Heart left ventricle (tissue), 16 donors: ENCODE measurements at regions not wholly inside any gene's neighbourhood (a gene's known extent, or its start where the extent isn't known, plus 50 kb on each side); places are given as distances from the start of the nearest gene placed in this dataset.

ENCODE experiments used
- ATAC-seq, 4 donors: fragments of 200-7000 bp; cut with Tn5 transposase; one replicate each; pipeline ENCODE4 v1.9.1; 2020 to 2022; ENCODE audit warnings: moderate library complexity in 4 of 4, mild to moderate bottlenecking in 3 of 4, moderate number of reproducible peaks in 1 of 4
- DNase-seq, 5 donors: peaks; one replicate each; pipeline ENCODE4 v3.0.0-alpha.2; 2020
- H3K27ac ChIP-seq, 12 donors: fragments of 200-600 bp; sonication (generic) in 4 of 12; one replicate each; pipeline versions ENCODE4 v1.5.0 to v1.8.0; 2016 to 2022; ENCODE audit warnings: mild to moderate bottlenecking in 2 of 12
- H3K27me3 ChIP-seq, 9 donors: fragments of 200-600 bp; sonication (generic) in 2 of 9; one replicate each; pipeline versions ENCODE4 v1.5.1 to v1.8.0; 2016 to 2022; ENCODE audit warnings: mild to moderate bottlenecking in 3 of 9
- H3K36me3 ChIP-seq, 9 donors: fragments of 200-600 bp; sonication (generic) in 2 of 9; one replicate each; pipeline versions ENCODE4 v1.5.0 to v1.8.0; 2018 to 2022; ENCODE audit warnings: mild to moderate bottlenecking in 2 of 9
- H3K4me1 ChIP-seq, 12 donors: fragments of 200-600 bp; sonication (generic) in 4 of 12; one replicate each; pipeline versions ENCODE4 v1.5.0 to v1.8.0; 2016 to 2022; ENCODE audit warnings: mild to moderate bottlenecking in 3 of 12
- H3K4me3 ChIP-seq, 12 donors: fragments of 200-600 bp; sonication (generic) in 4 of 12; one replicate each; pipeline versions ENCODE4 v1.5.0 to v1.8.0; 2017 to 2022; ENCODE audit warnings: mild to moderate bottlenecking in 9 of 12, moderate library complexity in 4 of 12
- H3K9me3 ChIP-seq, 12 donors: fragments of 200-600 bp; sonication (generic) in 4 of 12; one replicate each; pipeline versions ENCODE4 v1.5.0 to v1.8.0; 2016 to 2022; ENCODE audit warnings: mild to moderate bottlenecking in 1 of 12
- POLR2A ChIP-seq, 2 donors: fragments of 450-650 bp; IDR thresholded peaks; one replicate each; pipeline ENCODE4 v1.6.1; 2017; ENCODE audit warnings: antibody characterized with exemption in 2 of 2, mild to moderate bottlenecking in 2 of 2, moderate library complexity in 2 of 2
- WGBS, 4 donors: extraction: QIAGEN DNeasy Blood & Tissue Kit in 2 of 4; methylation state at CpG; one replicate each; pipeline versions ENCODE4 v1.1.5 to v1.1.7; 2013 to 2018; 5-methylcytosine and 5-hydroxymethylcytosine counted together
- intact Hi-C, 10 donors: fragments of 100-400 bp; cut with DNase I; formaldehyde crosslinking; loops; one replicate each; pipeline versions ENCODE4 v1.11.1 to v1.14.2; 2022
- TF ChIP-seq, protein P1 (sequence below), 12 donors: fragments of 200-600 bp; sonication (generic) in 4 of 12; IDR thresholded peaks; one replicate each; pipeline versions ENCODE4 v1.5.0 to v1.8.0; 2018 to 2022; ENCODE audit warnings: antibody characterized with exemption in 12 of 12, mild to moderate bottlenecking in 5 of 12
- donor health status: ischemic (EF 13 %, LVEDD 7.1; RV severe dilation, severe dysfunction).
- donor health status: healthy with polysubstance abuse.
- donor health status: DM: no; HTN: yes; CAD: no.
- donor health status: DM: no; HTN: no; CAD: no.
- donor health status: ischemic (EF 25% LVEDD 6.9; RV normal size, moderate dysfunction).
- donor health status: ischemic (EF 25% LVEDD 5.7; RV mildly dilated, moderate dysfunction).
- donor health status: healthy.
- donor health status: DM: yes; HTN: yes; CAD: no.
- donor health status: ischemic (EF 35%, LVEDD 5.7; RV mildly dilated, moderate dysfunction).
- donor health status: nonischemic (EF 11% LVEDD 7.7; RV severe dilation, severe dysfunction).
- donor health status: DM: yes; HTN: yes; CAD: no.
- donor health status: PGD.
- donor health status: ischemic (EF 29% LVEDD 5.4; RV normal size, mild dysfunction).
- donor health status: nonischemic (EF 23%, LVEDD 6.1; RV moderate dilation, normal function).

GRCh38 chr3:107436029-107436428 lies 58.8 kb downstream of the CCDC54 start:
- no peaks in the 10 kb centered on the region for H3K9me3 ChIP-seq
- H3K4me1 ChIP-seq: peaks cover 0 to 7% (median 2%) of the 10 kb centered on the region in 12 donors
- ATAC-seq (no peak), DNase-seq (no peak)
- no peak overlapping the region for H3K4me3 ChIP-seq
- intact Hi-C loops: loop anchor here in 2 of 10 donors (10.0 kb wide), 2 partner anchors 239 to 309 kb away; no protein-coding TSS in a partner anchor
- H3K36me3 ChIP-seq: no peaks in the 10 kb centered on the region
- H3K27me3 ChIP-seq: no peaks in the 10 kb centered on the region
- no peak overlapping the region for H3K27ac ChIP-seq
- TF ChIP-seq POLR2A (IDR thresholded peaks at IDR 0.05): no peak
- TF ChIP-seq, protein P1, sequence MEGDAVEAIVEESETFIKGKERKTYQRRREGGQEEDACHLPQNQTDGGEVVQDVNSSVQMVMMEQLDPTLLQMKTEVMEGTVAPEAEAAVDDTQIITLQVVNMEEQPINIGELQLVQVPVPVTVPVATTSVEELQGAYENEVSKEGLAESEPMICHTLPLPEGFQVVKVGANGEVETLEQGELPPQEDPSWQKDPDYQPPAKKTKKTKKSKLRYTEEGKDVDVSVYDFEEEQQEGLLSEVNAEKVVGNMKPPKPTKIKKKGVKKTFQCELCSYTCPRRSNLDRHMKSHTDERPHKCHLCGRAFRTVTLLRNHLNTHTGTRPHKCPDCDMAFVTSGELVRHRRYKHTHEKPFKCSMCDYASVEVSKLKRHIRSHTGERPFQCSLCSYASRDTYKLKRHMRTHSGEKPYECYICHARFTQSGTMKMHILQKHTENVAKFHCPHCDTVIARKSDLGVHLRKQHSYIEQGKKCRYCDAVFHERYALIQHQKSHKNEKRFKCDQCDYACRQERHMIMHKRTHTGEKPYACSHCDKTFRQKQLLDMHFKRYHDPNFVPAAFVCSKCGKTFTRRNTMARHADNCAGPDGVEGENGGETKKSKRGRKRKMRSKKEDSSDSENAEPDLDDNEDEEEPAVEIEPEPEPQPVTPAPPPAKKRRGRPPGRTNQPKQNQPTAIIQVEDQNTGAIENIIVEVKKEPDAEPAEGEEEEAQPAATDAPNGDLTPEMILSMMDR (IDR thresholded peaks at IDR 0.05): no peak

DNA sequence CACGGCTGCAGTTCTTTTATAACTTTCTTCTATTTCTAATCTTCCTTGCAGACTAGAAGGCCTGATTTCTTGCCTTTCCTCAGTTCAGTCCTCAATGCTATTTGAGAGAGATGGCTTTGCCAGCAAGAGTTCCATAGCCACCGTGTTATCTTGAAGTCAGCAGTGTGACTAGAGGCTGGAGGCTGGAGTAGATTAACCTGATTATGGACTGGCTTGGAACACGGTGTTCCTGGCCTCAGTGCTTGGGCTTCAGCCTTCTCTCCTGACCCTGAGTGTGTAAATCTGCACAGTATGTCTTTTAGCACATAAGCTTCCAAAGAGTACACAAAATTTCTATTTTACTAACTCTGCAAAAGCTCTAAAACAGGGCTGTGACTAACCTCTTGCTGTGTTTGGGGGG lies 61.4 kb downstream of the CCDC54 start:
- Histone ChIP-seq H3K4me1 (no peaks in the 10 kb centered on the region), H3K9me3 (no peaks in the 10 kb centered on the region), H3K27ac (no peak overlapping the region), H3K36me3 (no peaks in the 10 kb centered on the region), H3K27me3 (no peaks in the 10 kb centered on the region), H3K4me3 (no peak overlapping the region)
- intact Hi-C loops: loop anchor here in 2 of 10 donors (10.0 kb wide), 2 partner anchors 236 to 306 kb away; no protein-coding TSS in a partner anchor
- ATAC-seq (no peak), DNase-seq (no peak)
- no peak for TF ChIP-seq POLR2A (IDR thresholded peaks at IDR 0.05)
- TF ChIP-seq, protein P1 (IDR thresholded peaks at IDR 0.05): no peak
- 62 to 72% (median 68%) methylated on average over 3 of the region's 3 CpGs for WGBS, 4 donors

DNA sequence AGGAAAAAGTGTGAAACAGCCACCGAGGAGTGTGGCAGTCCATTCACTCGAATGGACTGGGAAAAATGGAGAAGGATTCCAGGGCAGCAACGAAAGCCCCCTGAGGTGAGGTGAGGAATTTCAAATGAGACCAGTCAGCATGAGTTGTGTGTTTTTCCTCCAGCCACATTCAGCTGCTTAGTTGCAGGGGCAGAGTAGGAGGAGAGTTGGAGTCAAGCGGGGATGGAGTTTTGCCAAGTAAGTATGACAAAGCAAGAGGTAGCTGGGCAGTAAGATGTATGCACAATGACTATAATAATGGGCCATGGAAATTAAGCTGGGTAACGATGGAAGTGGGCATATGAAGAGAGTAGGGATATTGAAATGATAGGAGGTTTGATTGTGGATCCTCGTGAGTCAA lies 64.4 kb downstream of the CCDC54 start:
- 68 to 75% (median 71%) methylated on average over 6 of the region's 6 CpGs for WGBS, 4 donors
- H3K4me1 ChIP-seq: no peaks in the 10 kb centered on the region
- no peak for ATAC-seq
- TF ChIP-seq POLR2A (IDR thresholded peaks at IDR 0.05): no peak
- TF ChIP-seq, protein P1 (IDR thresholded peaks at IDR 0.05): no peak
- intact Hi-C loops: no loop called here
- no peaks in the 10 kb centered on the region for H3K9me3 ChIP-seq
- no peaks in the 10 kb centered on the region for H3K27me3 ChIP-seq
- DNase-seq: no peak
- H3K36me3 ChIP-seq: no peaks in the 10 kb centered on the region
- no peak overlapping the region for H3K4me3 ChIP-seq
- no peak overlapping the region for H3K27ac ChIP-seq

DNA sequence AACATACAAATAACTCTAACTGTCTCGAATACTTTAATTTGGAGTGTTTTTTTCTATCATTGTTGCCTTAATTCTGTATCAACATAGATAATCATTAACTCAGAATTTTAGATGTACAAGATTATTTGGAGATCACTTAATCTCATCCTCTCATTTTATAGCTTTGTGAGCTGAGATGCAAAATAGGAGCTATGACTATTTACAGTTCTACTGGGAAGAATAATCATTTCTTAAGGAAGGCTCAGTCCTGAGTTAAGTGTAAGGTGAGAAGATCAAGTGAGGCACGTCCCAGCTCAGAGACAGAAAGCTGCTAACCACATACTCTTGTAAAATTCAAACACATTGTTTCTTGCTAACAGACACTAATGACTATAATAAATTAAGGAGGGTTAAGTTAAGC lies 66.2 kb downstream of the CCDC54 start:
- Histone ChIP-seq H3K4me1 (no peaks in the 10 kb centered on the region), H3K4me3 (no peak overlapping the region), H3K36me3 (no peaks in the 10 kb centered on the region), H3K27me3 (no peaks in the 10 kb centered on the region), H3K27ac (no peak overlapping the region), H3K9me3 (no peaks in the 10 kb centered on the region)
- intact Hi-C loops: no loop called here
- TF ChIP-seq POLR2A (IDR thresholded peaks at IDR 0.05): no peak
- TF ChIP-seq, protein P1 (IDR thresholded peaks at IDR 0.05): no peak
- no peak for DNase-seq
- ATAC-seq: no peak
- 64 to 92% (median 82%) methylated on average over 2 of the region's 2 CpGs for WGBS, 4 donors
